PC-3 (cell line): ENCODE measurements at regions not wholly inside any gene's neighbourhood (a gene's known extent, or its start where the extent isn't known, plus 50 kb on each side); places are given as distances from the start of the nearest gene placed in this dataset.

Source experiments
- CTCF ChIP-seq: fragments of 300-600 bp; sonication (generic); conservative IDR thresholded peaks from 2 replicates; pipeline ENCODE4 v1.5.1; 2017; ENCODE audit warnings: antibody characterized with exemption, low read depth, mild to moderate bottlenecking, low read length
- EZH2 ChIP-seq: fragments of 300-600 bp; sonication (generic); IDR thresholded peaks from one replicate; pipeline ENCODE4 v1.6.1; 2017; ENCODE audit warnings: antibody characterized with exemption, mild to moderate bottlenecking, low read length; ENCODE audit not compliant: unreplicated experiment
- EZH2phosphoT487 ChIP-seq: fragments of 300-600 bp; sonication (generic); IDR thresholded peaks from 2 replicates; pipeline ENCODE4 v1.6.1; 2018; ENCODE audit warnings: mild to moderate bottlenecking, antibody characterized with exemption, low read length, borderline replicate concordance

GRCh38 chr1:30101487-30102227, 621.7 kb downstream of the MATN1 start:
- TF ChIP-seq EZH2phosphoT487 (no peak), CTCF (no peak), EZH2 (no peak)
